Liver (tissue), 8 donors: ENCODE measurements at regions not wholly inside any gene's neighbourhood (a gene's known extent, or its start where the extent isn't known, plus 50 kb on each side); places are given as distances from the start of the nearest gene placed in this dataset.

ENCODE experiments used
- DNase-seq: peaks from one replicate; pipeline ENCODE4 v3.0.0-alpha.2; 2017; ENCODE audit warnings: low spot score
- H3K27ac ChIP-seq, 2 donors: one replicate each; pipeline ENCODE4 v1.7.0; 2013; ENCODE audit warnings: inconsistent platforms in 2 of 2, low read length in 2 of 2, control low read depth in 1 of 2, low read depth in 1 of 2, mild to moderate bottlenecking in 1 of 2
- H3K27me3 ChIP-seq, 4 donors: one replicate each; pipeline versions ENCODE4 v1.6.1 to v1.7.0; 2013; ENCODE audit warnings: low read length in 3 of 4, inconsistent platforms in 1 of 4, mild to moderate bottlenecking in 1 of 4, moderate library complexity in 1 of 4; ENCODE audit not compliant: control insufficient read depth in 4 of 4, insufficient read depth in 4 of 4
- H3K36me3 ChIP-seq, 4 donors: one replicate each; pipeline versions ENCODE4 v1.6.1 to v1.7.0; 2013; ENCODE audit warnings: low read length in 3 of 4, mild to moderate bottlenecking in 3 of 4, low read depth in 1 of 4, moderate library complexity in 1 of 4; ENCODE audit not compliant: control insufficient read depth in 4 of 4, insufficient read depth in 3 of 4
- H3K4me1 ChIP-seq, 4 donors: one replicate each; pipeline versions ENCODE4 v1.6.1 to v1.7.0; 2013; ENCODE audit warnings: low read length in 3 of 4, mild to moderate bottlenecking in 3 of 4, moderate library complexity in 1 of 4; ENCODE audit not compliant: control insufficient read depth in 4 of 4, insufficient read depth in 4 of 4
- H3K4me3 ChIP-seq, 3 donors: one replicate each; pipeline versions ENCODE4 v1.6.1 to v1.7.0; 2013; ENCODE audit warnings: low read length in 3 of 3, control low read depth in 1 of 3, low read depth in 1 of 3, mild to moderate bottlenecking in 1 of 3
- H3K9ac ChIP-seq, 2 donors: one replicate each; pipeline ENCODE4 v1.7.0; 2013; ENCODE audit warnings: low read length in 2 of 2, mild to moderate bottlenecking in 2 of 2, moderate library complexity in 2 of 2, control low read depth in 1 of 2, low read depth in 1 of 2
- H3K9me3 ChIP-seq, 4 donors: one replicate each; pipeline versions ENCODE4 v1.6.1 to v1.7.0; 2013; ENCODE audit warnings: low read length in 3 of 4; ENCODE audit not compliant: control insufficient read depth in 4 of 4
- EGR1 ChIP-seq, 2 donors: IDR thresholded peaks; 2 replicates each; pipeline ENCODE4 v1.6.1; 2016 to 2018; ENCODE audit warnings: antibody characterized with exemption in 2 of 2, low read depth in 2 of 2
- HNF4A ChIP-seq, 2 donors: conservative IDR thresholded peaks; 2 replicates each; pipeline ENCODE4 v1.6.1; 2016; ENCODE audit warnings: antibody characterized with exemption in 2 of 2, mild to moderate bottlenecking in 2 of 2
- HNF4G ChIP-seq: IDR thresholded peaks from 2 replicates; pipeline ENCODE4 v1.6.1; 2016; ENCODE audit warnings: antibody characterized with exemption
- JUND ChIP-seq, 2 donors: IDR thresholded peaks; 2 replicates each; pipeline ENCODE4 v1.6.1; 2016; ENCODE audit warnings: antibody characterized with exemption in 2 of 2
- MAX ChIP-seq: IDR thresholded peaks from 2 replicates; pipeline ENCODE4 v1.6.1; 2016; ENCODE audit warnings: antibody characterized with exemption
- NR2F2 ChIP-seq: IDR thresholded peaks from 2 replicates; pipeline ENCODE4 v1.6.1; 2016; ENCODE audit warnings: antibody characterized with exemption
- RAD21 ChIP-seq, 2 donors: IDR thresholded peaks; 2 replicates each; pipeline ENCODE4 v1.6.1; 2016; ENCODE audit warnings: antibody characterized with exemption in 2 of 2, mild to moderate bottlenecking in 2 of 2
- RXRA ChIP-seq, 2 donors: IDR thresholded peaks; 2 replicates each; pipeline ENCODE4 v1.6.1; 2017 to 2018; ENCODE audit warnings: antibody characterized with exemption in 2 of 2, mild to moderate bottlenecking in 1 of 2
- SP1 ChIP-seq: IDR thresholded peaks from 2 replicates; pipeline ENCODE4 v1.6.1; 2018; ENCODE audit warnings: antibody characterized with exemption, mild to moderate bottlenecking
- TAF1 ChIP-seq: conservative IDR thresholded peaks from 2 replicates; pipeline ENCODE4 v1.6.1; 2016; ENCODE audit warnings: antibody characterized with exemption, mild to moderate bottlenecking
- WGBS: extraction: QIAGEN DNeasy Blood & Tissue Kit; methylation state at CpG from one replicate; pipeline ENCODE4 v1.1.7; 2013; 5-methylcytosine and 5-hydroxymethylcytosine counted together
- TF ChIP-seq, protein P1 (sequence below): IDR thresholded peaks from 2 replicates; pipeline ENCODE4 v1.6.1; 2016; ENCODE audit warnings: antibody characterized with exemption
- TF ChIP-seq, protein P2 (sequence below): fragments of 150-350 bp; IDR thresholded peaks from 2 replicates; pipeline ENCODE4 v1.5.1; 2017; ENCODE audit warnings: improper control_type of control experiment, low read depth, low read length; ENCODE audit not compliant: missing input control
- TF ChIP-seq, protein P3 (sequence below): IDR thresholded peaks from 2 replicates; pipeline ENCODE4 v1.6.1; 2016; ENCODE audit warnings: antibody characterized with exemption
- donor health status: healthy.
- donor health status: healthy.
- donor health status: healthy.
- donor health status: healthy.
- donor health status: healthy.

- Histone ChIP-seq H3K27ac (no peak overlapping the region), H3K27me3 (no peaks in the 10 kb centered on the region), H3K36me3 (no peaks in the 10 kb centered on the region), H3K4me3 (no peak overlapping the region), H3K4me1 (no peaks in the 10 kb centered on the region), H3K9me3 (no peaks in the 10 kb centered on the region), H3K9ac (no peak overlapping the region)
- TF ChIP-seq HNF4A (conservative IDR thresholded peaks at IDR 0.05): no peak
- TF ChIP-seq, protein P1, sequence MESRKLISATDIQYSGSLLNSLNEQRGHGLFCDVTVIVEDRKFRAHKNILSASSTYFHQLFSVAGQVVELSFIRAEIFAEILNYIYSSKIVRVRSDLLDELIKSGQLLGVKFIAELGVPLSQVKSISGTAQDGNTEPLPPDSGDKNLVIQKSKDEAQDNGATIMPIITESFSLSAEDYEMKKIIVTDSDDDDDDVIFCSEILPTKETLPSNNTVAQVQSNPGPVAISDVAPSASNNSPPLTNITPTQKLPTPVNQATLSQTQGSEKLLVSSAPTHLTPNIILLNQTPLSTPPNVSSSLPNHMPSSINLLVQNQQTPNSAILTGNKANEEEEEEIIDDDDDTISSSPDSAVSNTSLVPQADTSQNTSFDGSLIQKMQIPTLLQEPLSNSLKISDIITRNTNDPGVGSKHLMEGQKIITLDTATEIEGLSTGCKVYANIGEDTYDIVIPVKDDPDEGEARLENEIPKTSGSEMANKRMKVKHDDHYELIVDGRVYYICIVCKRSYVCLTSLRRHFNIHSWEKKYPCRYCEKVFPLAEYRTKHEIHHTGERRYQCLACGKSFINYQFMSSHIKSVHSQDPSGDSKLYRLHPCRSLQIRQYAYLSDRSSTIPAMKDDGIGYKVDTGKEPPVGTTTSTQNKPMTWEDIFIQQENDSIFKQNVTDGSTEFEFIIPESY: no peak
- DNase-seq: no peak
- WGBS: 69% methylated on average over 8 of the region's 8 CpGs
Observed at GRCh38 chr5:175246242-175246888, 197.6 kb downstream of the DRD1 start.

- Histone ChIP-seq H3K4me1 (no peaks in the 10 kb centered on the region), H3K36me3 (no peaks in the 10 kb centered on the region), H3K9ac (no peak overlapping the region), H3K27me3 (peaks cover 0 to under 1% (median 0%) of the 10 kb centered on the region in 4 donors), H3K27ac (no peak overlapping the region), H3K4me3 (no peak overlapping the region), H3K9me3 (no peaks in the 10 kb centered on the region)
- no peak for TF ChIP-seq TAF1
- TF ChIP-seq JUND (IDR thresholded peaks at IDR 0.05): no peak
- TF ChIP-seq, protein P1: no peak
- TF ChIP-seq MAX: no peak
- TF ChIP-seq, protein P2, sequence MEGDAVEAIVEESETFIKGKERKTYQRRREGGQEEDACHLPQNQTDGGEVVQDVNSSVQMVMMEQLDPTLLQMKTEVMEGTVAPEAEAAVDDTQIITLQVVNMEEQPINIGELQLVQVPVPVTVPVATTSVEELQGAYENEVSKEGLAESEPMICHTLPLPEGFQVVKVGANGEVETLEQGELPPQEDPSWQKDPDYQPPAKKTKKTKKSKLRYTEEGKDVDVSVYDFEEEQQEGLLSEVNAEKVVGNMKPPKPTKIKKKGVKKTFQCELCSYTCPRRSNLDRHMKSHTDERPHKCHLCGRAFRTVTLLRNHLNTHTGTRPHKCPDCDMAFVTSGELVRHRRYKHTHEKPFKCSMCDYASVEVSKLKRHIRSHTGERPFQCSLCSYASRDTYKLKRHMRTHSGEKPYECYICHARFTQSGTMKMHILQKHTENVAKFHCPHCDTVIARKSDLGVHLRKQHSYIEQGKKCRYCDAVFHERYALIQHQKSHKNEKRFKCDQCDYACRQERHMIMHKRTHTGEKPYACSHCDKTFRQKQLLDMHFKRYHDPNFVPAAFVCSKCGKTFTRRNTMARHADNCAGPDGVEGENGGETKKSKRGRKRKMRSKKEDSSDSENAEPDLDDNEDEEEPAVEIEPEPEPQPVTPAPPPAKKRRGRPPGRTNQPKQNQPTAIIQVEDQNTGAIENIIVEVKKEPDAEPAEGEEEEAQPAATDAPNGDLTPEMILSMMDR: no peak
- no peak for TF ChIP-seq HNF4G
- no peak for TF ChIP-seq HNF4A (conservative IDR thresholded peaks at IDR 0.05)
- no peak for TF ChIP-seq RXRA (IDR thresholded peaks at IDR 0.05)
- DNase-seq: no peak
- WGBS: 68% methylated on average over 6 of the region's 6 CpGs
Observed at GRCh38 chr5:175243441-175243840, 200.5 kb downstream of the DRD1 start.

DNA sequence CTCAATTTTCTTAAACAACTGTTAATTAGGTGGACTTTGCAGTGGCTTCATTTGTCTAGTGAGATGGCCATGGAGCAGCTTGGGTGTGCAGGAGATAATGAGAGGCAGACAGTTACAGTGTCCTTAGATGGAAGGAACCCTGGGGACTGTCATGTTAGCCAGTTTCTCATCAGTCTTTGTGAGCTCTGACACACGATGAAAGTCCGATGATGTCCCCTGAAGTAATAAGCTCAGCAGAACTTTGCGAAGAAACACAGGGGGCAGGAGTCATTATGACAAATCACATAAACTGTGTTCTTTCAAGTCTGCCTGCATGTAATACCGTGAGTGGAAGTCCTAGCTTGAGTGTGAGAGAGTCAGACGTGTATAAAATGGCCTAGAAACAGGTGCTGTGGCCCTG lies 201.8 kb downstream of the DRD1 start:
- Histone ChIP-seq H3K27ac (no peak overlapping the region), H3K9ac (no peak overlapping the region), H3K4me3 (no peak overlapping the region), H3K27me3 (peaks cover 0 to 6% (median under 1%) of the 10 kb centered on the region in 4 donors), H3K4me1 (no peaks in the 10 kb centered on the region), H3K36me3 (no peaks in the 10 kb centered on the region), H3K9me3 (no peaks in the 10 kb centered on the region)
- DNase-seq: no peak
- WGBS: 89% methylated on average over 5 of the region's 5 CpGs
- TF ChIP-seq RAD21 (IDR thresholded peaks at IDR 0.05): no peak
- TF ChIP-seq JUND (IDR thresholded peaks at IDR 0.05): no peak
- TF ChIP-seq HNF4G: no peak
- TF ChIP-seq, protein P2: no peak
- TF ChIP-seq SP1: no peak
- TF ChIP-seq, protein P3, sequence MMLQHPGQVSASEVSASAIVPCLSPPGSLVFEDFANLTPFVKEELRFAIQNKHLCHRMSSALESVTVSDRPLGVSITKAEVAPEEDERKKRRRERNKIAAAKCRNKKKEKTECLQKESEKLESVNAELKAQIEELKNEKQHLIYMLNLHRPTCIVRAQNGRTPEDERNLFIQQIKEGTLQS: no peak
- no peak for TF ChIP-seq EGR1 (IDR thresholded peaks at IDR 0.05; ENCODE audit: low read depth in 2 of 2)
- TF ChIP-seq, protein P1: no peak
- TF ChIP-seq NR2F2: no peak
